ENCODE measurements at regions not wholly inside any gene's neighbourhood (a gene's known extent, or its start where the extent isn't known, plus 50 kb on each side); places are given as distances from the start of the nearest gene placed in this dataset.

DNA sequence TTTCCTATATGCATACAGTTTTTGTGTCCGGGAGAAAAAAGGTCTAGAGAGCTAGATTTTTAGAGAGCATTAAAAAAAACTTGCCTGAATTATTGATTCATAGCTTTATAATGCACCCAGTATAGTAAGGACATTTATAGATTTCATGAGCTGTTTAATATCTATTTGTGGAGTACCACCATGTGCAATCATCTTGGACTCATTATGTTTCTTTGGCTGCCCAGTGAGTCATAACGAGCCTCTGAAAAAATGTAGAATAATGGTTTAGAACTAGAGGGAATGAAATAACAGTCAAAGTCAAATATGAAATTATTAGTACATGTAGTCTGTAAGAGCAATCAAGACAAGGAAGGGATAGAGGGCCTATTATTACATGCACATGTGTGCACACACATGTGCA lies 350.0 kb downstream of the CD83 start:
- H3K79me2 ChIP-seq (replicated peaks; ENCODE audit: insufficient read depth): no peaks in the 10 kb centered on the region
- DNase-seq (ENCODE audit: low spot score) (no peak), ATAC-seq (no peak)
- Mint-ChIP-seq H3K4me3 (no peak overlapping the region), H3K4me1 (no peaks in the 10 kb centered on the region; the same call in 1 of the 3 replicates), H3K9me3 (peaks cover 32% of the 10 kb centered on the region), H3K36me3 (ENCODE audit: low read depth) (peaks cover 37% of the 10 kb centered on the region), H3K27me3 (ENCODE audit: insufficient read depth, low read depth, poor library complexity) (peaks cover 1% of the 10 kb centered on the region), H3K27ac (no peak overlapping the region)
- no peaks in the 10 kb centered on the region for H3K36me3 ChIP-seq (ENCODE audit: insufficient read depth)
- H3K27me3 ChIP-seq (ENCODE audit: insufficient read depth): no peaks in the 10 kb centered on the region
- H3K4me1 ChIP-seq (ENCODE audit: insufficient read depth): 0 out of 2 replicates have a peak, but pooled peaks cover 7% of the 10 kb centered on the region
- H4K20me1 ChIP-seq (replicated peaks; ENCODE audit: insufficient read depth): no peaks in the 10 kb centered on the region
- no peak overlapping the region for H3K27ac ChIP-seq (ENCODE audit: low read depth)
- no peak overlapping the region for H3K4me2 ChIP-seq
- H3F3A ChIP-seq (replicated peaks; ENCODE audit: low read depth): no peaks in the 10 kb centered on the region
- H3K4me3 ChIP-seq: no peak overlapping the region
- no peak for TF ChIP-seq ZNF114 (CRISPR knock-in tag; IDR thresholded peaks at IDR 0.05)
- TF ChIP-seq CREB1 (CRISPR knock-in tag; IDR thresholded peaks at IDR 0.05; ENCODE audit: low read depth): no peak
- no peak for TF ChIP-seq ZNF462 (CRISPR knock-in tag; IDR thresholded peaks at IDR 0.05)
- TF ChIP-seq STAT1 (IDR thresholded peaks at IDR 0.05; ENCODE audit: unreplicated experiment): no peak
- no peak for TF ChIP-seq NANOG (IDR thresholded peaks at IDR 0.05; ENCODE audit: borderline replicate concordance)
- TF ChIP-seq, protein P1, sequence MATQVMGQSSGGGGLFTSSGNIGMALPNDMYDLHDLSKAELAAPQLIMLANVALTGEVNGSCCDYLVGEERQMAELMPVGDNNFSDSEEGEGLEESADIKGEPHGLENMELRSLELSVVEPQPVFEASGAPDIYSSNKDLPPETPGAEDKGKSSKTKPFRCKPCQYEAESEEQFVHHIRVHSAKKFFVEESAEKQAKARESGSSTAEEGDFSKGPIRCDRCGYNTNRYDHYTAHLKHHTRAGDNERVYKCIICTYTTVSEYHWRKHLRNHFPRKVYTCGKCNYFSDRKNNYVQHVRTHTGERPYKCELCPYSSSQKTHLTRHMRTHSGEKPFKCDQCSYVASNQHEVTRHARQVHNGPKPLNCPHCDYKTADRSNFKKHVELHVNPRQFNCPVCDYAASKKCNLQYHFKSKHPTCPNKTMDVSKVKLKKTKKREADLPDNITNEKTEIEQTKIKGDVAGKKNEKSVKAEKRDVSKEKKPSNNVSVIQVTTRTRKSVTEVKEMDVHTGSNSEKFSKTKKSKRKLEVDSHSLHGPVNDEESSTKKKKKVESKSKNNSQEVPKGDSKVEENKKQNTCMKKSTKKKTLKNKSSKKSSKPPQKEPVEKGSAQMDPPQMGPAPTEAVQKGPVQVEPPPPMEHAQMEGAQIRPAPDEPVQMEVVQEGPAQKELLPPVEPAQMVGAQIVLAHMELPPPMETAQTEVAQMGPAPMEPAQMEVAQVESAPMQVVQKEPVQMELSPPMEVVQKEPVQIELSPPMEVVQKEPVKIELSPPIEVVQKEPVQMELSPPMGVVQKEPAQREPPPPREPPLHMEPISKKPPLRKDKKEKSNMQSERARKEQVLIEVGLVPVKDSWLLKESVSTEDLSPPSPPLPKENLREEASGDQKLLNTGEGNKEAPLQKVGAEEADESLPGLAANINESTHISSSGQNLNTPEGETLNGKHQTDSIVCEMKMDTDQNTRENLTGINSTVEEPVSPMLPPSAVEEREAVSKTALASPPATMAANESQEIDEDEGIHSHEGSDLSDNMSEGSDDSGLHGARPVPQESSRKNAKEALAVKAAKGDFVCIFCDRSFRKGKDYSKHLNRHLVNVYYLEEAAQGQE (IDR thresholded peaks at IDR 0.05; ENCODE audit: unreplicated experiment): no peak
- TF ChIP-seq JUNB (IDR thresholded peaks at IDR 0.05; ENCODE audit: unreplicated experiment): no peak
- H2AFZ ChIP-seq: no peak overlapping the region
- H3K9me2 ChIP-seq (ENCODE audit: insufficient read depth): peaks cover 20% of the 10 kb centered on the region
